ENCODE measurements at regions not wholly inside any gene's neighbourhood (a gene's known extent, or its start where the extent isn't known, plus 50 kb on each side); places are given as distances from the start of the nearest gene placed in this dataset.
A peak's percentile ranks its signal among the peaks of the same experiment; 100 is the strongest.
"Not testable (repeated sequence)": the region's sequence is repeated elsewhere in the genome, so short reads cannot be mapped to it uniquely, and the experiment has no call there.

DNA sequence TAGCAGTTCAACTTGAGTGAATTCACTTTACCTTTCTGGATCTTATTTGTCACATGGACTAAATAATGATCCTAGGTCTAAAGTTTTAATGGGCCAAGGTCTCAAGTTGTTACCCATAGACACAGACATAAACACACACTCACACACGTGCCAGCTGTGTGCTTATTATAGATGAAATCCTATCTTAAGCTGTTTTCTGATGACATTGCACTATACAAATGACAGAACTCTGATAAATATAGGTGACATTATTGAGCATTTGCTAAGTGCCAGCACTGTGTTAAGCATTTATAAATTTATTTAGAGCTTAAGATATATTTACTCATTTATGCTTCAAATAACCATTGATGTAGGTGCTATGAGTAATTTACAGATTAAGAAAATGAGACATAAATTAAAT lies 474.4 kb upstream of the NR5A2 start:
- no peak for DNase-seq

DNA sequence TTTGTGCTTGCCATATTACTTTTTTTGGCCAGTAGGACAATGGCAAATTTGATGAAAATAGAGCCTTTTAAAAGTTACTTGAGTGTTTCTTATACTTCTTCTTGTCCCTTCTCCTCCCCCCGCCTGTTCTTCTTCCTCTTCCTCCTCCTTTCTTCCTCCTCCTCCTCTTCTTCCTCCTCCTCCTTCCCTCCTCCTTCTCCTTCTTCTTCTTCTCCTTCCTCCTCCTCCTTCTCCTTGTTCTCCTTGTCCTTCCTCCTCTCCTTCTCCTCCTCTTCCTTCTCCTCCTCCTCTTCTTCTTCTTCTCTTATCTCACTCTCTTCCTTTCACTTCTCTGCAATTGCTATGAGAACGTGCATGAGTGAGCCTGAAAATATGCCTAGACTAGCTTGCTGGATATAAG lies 466.2 kb upstream of the NR5A2 start:
- no peak for DNase-seq

DNA sequence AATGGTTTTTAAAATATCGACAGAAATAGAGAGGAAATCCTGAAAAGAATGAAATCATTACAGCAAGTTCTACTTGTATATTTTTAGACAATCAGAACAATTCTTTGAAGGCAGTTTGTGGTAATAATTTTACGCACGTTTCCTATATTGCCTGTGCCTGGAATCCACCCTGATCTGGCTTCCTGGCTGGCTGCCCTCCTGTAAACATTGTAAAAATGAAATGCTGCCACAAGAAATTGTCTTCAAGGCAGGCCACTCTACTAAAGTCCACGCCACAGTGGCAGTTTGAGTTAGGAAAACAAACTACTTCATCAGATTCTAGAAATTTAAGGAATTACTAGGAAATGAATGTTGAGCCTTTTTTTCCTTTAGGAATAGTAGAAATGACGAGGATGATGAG lies 454.5 kb upstream of the NR5A2 start:
- no peak for DNase-seq

DNA sequence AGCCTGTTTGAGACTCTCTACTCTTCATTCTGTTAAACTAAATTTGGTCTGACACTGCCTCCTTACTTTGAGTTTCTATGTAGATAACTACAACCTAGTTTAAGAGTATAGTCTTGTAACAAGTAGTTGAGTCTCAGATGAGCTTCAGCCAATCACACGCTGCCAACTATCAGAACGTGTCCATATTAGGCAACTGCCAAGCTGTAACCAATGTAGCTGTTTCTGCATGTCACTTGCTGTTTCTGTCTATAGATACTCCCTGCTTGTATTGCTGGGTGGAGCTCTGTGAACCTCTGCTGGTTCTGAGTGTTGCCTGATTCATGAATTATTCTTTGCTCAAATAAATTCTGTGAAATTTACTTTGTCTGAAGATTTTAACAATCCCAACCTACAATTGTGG lies 452.6 kb upstream of the NR5A2 start:
- no peak for DNase-seq

DNA sequence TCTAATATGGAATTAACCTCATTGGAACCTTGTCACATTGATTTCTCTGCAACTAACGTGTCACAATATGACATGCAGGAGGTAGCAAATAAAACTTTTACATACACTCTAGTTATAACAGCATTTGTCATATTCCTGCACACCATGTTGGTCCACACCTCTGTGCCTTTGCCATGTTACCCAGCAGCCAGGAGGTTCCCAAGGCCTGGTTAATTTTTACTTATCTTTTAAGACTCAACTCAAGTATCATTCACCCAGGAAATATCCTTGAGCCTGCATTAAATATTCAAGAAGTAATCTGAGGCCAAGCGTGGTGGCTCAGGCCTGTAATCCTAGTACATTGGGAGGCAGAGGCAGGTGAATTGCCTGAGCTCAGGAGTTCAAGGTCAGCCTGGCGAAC lies 447.2 kb upstream of the NR5A2 start:
- DNase-seq: no peak

DNA sequence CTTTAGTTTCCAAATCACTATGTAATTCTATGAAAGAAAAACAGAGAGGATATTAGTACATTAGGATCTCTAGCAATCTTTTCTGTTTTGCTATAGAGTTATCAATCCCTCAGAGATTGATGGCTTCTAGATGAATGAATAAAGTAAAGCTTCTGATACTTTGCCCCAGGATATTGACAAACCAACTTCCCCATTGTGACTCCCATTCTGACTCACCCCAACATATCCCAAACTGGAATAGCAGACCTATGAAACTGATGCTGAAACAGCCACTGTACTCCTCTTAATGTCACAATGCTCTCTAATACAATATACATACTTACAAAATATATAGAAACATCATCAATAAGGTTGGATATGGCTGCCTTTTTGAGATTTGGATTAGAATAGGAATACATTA lies 442.1 kb upstream of the NR5A2 start:
- DNase-seq: no peak

DNA sequence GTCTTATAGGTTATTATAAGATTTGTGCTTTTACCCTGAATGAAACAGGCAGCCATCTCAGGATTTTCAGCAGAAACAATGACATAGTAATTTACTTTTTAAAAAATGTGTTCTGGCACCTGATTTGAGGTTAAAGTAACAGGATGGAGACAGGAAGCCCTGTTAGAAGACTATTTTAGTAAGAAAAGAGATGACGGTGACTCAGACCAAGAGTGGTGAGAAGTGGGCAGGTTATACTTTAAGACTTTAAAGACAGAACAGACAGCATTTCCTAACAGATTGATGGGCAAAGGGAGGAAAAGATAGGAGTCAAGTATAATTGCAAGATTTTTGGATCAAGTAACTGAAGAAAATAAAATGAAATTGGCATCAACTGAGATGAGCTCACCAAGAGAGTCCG lies 436.8 kb upstream of the NR5A2 start:
- no peak for DNase-seq

DNA sequence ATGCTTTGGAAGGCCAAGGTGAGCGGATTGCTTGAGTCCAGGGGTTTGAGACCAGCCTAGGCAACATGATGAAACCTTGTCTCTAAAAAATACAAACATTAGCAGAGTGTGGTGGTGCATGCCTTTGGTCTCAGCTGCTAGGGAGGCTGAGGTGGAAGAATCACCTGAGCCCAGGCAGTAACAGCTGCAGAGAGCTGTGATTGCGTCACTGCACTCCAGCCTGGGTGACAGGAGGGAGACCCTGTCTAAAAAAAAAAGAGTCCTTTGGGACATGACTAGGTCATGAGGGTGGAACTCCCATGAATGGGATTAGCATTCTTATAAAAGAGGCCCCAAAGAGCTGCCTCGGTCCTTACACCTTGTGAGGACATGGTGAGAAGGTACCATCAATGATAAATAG lies 436.0 kb upstream of the NR5A2 start:
- DNase-seq: no peak

DNA sequence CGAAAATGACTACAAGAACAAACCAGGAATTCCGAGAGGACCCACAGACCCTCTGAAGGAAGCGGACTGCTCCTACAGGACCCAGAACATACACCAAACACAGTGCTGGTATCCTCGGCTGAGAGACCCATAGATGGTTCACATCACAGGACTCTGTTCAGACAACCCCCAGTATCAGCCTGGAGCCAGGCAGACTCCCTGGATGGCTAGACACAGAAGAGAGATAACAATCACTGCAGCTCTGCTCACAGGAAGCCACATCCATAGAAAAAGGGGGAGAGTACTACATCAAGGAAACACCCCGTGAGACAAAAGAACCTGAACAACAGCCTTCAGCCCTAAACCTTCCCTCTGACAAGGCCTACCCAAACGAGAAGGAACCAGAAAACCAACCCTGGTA lies 434.0 kb upstream of the NR5A2 start:
- no peak for DNase-seq

DNA sequence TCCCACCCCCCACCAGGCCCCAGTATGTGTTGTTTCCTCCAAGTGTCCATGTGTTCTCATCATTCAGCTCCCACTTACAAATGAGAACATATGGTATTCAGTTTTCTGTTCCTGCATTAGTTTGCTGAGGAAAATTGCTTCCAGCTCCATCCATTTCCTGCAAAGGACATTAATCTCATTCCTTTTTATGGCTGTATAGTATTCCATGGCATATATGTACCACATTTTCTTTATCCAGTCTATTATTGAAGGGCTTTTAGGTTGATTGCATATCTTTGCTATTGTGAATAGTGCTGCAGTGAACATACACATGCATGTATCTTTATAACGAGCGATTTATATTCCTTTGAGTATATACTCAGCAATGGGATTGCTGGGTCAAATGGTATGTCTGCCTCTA lies 431.1 kb upstream of the NR5A2 start:
- not testable (repeated sequence) for DNase-seq

DNA sequence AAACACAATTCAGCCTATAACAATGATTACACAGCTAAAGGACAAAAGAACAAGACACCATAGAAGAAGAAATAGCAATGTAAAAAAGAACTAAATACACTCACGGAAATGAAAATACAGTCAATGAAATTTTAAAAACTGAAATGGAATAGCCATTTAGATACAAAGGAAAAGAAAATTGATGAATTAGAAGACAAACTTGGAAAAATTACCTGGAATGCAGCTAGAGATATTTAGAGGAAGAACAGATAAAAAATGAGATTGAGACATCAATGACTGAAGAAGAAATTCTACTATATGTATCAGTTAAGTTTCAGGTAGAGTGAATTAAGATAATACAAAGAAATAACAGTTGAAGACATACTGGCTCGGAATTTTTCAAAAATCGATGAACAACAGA lies 430.4 kb upstream of the NR5A2 start:
- DNase-seq: no peak

DNA sequence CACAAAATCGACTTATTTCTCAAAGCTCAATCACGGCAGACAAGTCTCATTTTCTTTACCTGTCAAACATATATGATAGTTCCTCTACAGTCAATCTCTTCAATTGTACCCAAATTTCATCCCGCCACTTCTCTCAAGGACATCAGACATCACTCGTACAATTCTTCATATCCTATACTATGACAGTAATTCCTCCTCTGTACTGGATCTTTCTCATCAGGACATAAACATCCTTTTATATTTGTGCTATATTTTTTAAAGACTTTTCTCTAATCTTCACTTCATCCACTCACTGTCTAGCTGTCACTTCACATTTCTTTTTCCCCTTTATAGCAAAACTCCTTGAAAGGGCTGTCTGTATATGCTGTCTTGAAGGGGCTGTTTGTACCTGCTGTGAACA lies 419.1 kb upstream of the NR5A2 start:
- no peak for DNase-seq

DNA sequence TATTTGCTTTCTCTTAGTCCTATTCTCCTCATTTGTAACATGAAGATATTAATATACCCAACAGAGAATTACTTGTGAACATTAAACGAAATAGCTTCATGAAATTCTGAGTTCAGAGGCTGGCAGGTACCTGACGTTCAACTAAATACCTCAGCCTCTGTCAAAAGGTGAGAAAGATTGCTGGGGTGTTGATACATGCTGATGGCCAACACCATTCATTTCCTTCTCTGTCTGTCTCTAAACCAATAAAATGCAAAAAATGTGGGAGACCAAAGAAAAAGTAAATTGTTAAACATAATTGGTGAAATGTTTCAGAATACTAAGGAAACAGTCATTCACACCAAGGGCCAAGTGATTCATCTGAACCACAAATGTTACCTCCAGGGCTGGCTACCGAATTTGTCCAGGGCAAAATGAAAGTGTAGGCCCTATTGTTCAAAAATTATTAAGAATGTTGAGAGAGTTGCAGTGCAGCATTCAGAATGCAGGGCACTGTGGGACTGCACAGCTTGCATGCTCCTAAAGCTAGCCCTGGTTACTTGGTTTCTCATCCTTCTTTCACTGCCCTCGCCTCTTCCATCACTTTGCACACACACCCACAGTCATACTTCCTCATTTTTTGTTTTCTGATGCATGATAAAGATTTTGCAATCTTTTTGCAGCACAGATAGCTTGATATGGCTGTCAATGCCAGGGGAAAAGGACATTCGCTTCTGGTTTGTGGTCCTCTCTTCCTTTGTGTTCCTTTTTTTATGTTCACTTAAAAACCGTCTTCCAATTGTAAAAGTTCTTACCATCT lies 414.3 kb upstream of the NR5A2 start:
- DNase-seq: no peak

DNA sequence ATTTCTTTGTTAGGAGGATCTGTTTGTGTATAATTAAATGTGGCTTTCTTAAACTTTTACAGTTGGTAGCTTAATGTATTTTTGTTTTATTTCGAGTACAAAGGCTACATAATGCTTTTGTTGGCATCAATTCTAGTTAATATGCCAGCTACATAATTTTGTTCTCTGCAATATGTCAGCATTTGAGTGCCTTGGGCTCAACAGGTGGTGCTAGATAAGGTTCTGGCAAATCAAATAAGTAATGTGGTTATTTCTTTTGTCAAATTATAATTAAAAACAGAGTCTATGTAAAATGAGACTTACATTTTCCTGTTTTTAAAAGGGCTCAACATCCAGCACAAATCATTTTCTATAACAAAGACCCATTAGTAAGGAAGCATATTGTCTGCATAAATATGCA lies 410.6 kb upstream of the NR5A2 start:
- no peak for DNase-seq

DNA sequence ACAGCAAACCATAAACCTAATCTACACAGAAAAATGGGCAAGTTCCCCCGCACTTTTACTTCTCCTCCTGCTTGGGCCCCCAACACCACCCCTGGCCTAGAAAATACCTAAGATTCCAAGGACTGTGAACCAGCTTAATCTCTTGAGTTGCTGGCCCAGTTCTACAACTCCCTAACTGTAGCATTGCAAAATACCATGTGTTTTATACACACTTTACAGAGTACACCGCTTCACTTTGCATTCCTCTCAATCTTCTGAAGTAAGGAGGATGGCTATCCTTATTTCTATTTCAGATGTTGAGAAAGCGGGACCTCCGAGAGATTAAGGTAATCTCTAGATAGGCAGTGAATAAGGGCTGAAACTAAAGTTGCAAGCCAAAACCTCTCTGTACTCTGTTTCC lies 408.3 kb upstream of the NR5A2 start:
- DNase-seq: no peak

DNA sequence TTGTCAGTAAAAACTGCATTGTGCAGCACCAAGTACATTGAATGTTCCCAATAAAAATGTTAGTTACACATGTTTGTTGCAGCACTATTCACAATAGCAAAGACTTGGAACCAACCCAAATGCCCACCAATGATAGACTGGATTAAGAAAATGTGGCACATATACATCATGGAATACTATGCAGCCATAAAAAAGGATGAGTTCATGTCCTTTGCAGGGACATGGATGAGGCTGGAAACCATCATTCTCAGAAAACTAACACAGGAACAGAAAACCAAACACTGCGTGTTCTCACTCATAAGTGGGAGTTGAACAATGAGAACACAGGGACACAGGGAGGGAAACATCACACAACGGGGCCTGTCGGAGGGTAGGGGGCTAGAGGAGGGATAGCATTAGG lies 401.3 kb upstream of the NR5A2 start:
- DNase-seq: not testable (repeated sequence)

DNA sequence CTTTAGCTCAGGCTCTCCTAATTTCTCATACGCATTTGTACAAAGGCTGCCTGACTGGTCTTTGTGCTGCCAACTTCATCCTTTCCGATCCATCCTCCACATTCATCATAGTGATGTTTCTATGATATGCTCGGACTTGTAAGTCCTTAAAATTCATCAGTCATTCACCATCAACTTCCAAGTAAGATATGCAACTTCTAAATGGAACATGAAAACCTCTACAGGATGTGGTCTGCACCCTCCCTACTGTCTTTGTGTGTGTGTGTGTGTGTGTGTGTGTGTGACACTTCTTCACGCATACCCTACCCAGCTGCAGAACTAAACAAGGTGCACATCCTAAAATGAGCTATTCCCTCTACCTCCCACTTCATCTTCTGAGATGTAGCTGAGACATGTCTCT lies 397.9 kb upstream of the NR5A2 start:
- no peak for DNase-seq

DNA sequence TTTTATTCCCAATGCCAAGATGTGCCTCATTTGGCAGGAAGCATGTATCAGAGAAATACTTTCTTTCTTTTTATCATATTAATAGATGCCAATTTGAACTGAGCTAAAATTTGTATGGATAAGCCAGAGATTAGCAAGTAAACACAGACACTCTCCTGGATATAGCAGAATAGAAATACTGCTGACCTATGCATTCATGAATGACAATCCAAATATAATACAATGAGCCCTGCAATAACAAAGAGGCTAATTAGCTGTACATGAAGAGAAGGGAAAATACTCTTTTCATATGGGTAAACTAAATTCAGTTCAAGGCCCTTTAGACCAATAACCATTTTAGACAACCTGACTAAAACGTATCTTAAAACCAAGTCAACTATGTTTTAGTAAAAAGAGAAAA lies 388.1 kb upstream of the NR5A2 start:
- DNase-seq: no peak

DNA sequence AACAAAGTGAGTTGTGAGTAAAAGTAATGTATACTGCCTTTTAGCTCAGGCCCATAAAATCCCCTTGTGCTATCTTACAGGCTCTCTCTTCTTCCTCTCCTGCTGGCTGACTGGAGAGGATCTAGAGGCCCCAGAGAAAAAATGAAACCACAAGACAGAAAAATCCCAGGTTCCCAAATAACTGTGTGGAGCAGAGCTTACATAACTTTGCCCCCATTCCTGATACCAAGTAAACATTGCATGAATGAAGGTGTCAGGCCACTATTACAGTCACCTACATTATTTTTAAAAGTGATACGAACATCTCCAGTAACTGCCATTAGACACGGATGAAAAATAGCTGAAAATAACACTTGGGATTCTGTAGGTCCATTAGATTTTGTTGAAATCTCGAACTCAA lies 386.0 kb upstream of the NR5A2 start:
- DNase-seq: no peak

DNA sequence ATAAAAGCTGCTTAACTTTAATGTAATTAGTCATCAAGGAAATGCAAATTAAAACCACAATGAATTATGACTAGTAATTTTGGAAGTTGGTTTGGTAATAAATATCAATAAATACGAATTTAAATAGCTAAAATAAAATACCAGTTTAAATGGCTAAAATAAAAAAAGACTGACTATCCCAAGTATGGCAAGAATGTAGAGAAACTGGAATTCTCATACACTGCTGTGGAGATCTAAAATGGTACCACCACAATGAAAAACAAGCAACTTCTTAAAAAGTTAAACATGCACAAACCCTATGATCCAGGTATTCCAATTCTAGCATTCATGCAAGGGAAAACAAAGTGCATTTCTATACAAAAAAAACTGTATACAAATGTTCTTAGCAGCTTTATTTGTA lies 382.6 kb upstream of the NR5A2 start:
- no peak for DNase-seq

DNA sequence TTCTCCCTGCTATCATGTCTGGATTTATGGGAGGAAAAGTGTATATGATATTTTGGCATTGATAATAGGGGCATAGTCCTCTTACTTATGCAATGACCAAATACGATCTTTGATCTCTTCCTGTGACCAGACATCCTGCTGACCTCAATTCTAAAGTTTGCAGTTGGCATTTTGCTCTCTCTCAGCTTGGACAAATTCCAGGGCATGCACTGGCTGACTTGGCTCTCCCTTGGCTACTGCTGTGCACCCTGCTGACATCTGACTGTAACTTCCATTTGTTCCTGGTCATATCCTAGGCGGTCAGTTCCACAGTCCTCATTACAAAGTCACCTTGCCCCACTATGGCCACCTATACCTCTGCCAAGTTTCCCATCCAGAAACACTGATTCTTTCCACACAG lies 380.7 kb upstream of the NR5A2 start:
- no peak for DNase-seq

DNA sequence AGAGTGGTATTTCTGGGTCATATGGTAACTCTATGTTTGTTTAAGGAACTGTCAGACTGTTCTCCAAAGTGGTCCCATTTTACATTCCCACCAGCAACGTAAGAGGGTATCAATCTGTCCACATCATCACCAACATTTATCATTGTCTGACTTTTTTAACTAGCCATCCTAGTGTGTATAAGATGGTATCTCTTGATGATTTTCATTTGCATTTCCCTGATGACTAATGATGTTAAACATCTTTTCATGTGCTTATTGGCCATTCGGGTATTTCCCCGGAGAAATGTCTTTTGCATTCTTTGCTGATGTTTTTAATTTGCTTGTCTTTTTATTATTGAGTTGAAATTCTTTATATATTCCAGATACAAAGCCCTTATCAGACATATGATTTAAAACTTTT lies 370.1 kb upstream of the NR5A2 start:
- DNase-seq: no peak

DNA sequence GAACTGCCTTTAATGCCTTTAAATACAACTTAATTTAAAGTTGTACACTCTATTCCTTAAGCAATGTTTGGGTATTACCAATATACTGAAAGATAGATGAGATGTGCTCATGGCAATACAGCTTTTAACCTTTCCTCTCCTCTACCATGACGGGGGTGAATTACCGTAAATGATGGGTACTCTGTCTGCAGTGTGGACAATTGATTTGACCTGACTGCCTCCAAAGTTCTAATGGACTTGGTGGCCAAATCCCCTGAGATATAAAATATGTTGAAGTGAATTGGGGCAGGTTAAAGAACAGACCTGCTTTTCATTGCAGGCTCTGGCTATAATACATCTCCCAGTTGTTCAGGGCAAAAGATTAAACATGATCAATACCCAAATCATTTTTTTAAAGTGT lies 367.4 kb upstream of the NR5A2 start:
- no peak for DNase-seq

DNA sequence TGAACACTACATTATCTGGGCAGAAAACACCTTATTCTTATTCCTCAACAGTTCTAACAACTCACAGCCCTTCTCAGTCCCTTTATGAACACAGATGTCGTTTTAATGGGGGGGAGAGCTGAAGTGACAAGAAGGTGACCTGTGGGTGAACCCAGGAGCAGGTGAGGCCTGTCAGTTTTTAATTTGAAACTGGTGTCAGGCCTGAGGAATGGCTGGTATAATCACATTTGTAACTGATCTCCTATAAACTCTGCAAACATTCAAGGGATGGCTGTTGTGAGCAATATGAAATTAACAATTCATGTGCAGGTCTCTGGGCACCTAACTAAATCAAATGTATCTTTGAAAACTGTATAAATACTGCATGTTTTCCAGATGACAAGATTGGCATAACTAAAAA lies 362.1 kb upstream of the NR5A2 start:
- DNase-seq: no peak

DNA sequence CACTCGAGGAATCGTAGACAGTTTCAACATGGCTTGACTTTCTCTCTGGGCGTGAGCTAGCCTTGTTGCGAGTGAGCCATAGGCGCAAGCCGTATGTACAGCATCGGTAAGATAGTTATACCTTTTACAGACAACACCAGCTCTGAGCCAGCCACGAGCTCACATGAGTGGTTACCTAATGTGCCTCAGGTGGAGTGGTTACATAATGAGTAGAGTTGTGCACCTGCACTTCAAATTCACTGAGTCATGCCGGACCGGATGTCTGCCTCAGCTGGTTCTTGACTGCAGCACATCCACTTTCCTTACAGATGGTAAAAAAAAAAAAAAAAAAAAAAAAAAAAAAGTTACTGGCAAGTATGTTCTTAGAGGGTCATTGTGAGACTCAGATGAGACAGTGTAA lies 360.4 kb upstream of the NR5A2 start:
- peak; percentile 93 for DNase-seq

DNA sequence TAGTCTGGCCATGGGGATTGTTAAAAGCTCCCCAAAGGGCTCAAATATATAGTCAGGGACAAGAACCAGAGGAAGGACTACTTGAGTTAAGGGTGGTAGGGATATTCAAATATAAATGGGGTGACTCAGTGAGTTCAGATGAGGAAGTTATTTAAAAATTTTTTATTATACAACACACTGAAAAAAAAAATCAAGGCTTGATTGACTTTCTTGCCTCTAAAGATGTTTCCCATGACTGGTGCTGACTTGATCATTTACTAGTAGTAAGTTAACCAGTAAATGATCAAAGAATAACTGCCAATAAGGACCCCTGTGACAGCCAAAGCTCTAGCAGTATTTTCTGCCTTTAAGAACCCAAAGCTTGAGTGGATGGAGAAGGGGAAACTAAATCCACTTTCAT lies 357.6 kb upstream of the NR5A2 start:
- no peak for DNase-seq

Measured in NCI-H510A (cell line).